Heart left ventricle (tissue), 16 donors: ENCODE measurements at regions not wholly inside any gene's neighbourhood (a gene's known extent, or its start where the extent isn't known, plus 50 kb on each side); places are given as distances from the start of the nearest gene placed in this dataset.

Experiments used
- ATAC-seq, 4 donors: fragments of 200-7000 bp; cut with Tn5 transposase; one replicate each; pipeline ENCODE4 v1.9.1; 2020 to 2022; ENCODE audit warnings: moderate library complexity in 4 of 4, mild to moderate bottlenecking in 3 of 4, moderate number of reproducible peaks in 1 of 4
- DNase-seq, 5 donors: peaks; one replicate each; pipeline ENCODE4 v3.0.0-alpha.2; 2020
- H3K27ac ChIP-seq, 12 donors: fragments of 200-600 bp; sonication (generic) in 4 of 12; one replicate each; pipeline versions ENCODE4 v1.5.0 to v1.8.0; 2016 to 2022; ENCODE audit warnings: mild to moderate bottlenecking in 2 of 12
- H3K27me3 ChIP-seq, 9 donors: fragments of 200-600 bp; sonication (generic) in 2 of 9; one replicate each; pipeline versions ENCODE4 v1.5.1 to v1.8.0; 2016 to 2022; ENCODE audit warnings: mild to moderate bottlenecking in 3 of 9
- H3K36me3 ChIP-seq, 9 donors: fragments of 200-600 bp; sonication (generic) in 2 of 9; one replicate each; pipeline versions ENCODE4 v1.5.0 to v1.8.0; 2018 to 2022; ENCODE audit warnings: mild to moderate bottlenecking in 2 of 9
- H3K4me1 ChIP-seq, 12 donors: fragments of 200-600 bp; sonication (generic) in 4 of 12; one replicate each; pipeline versions ENCODE4 v1.5.0 to v1.8.0; 2016 to 2022; ENCODE audit warnings: mild to moderate bottlenecking in 3 of 12
- H3K4me3 ChIP-seq, 12 donors: fragments of 200-600 bp; sonication (generic) in 4 of 12; one replicate each; pipeline versions ENCODE4 v1.5.0 to v1.8.0; 2017 to 2022; ENCODE audit warnings: mild to moderate bottlenecking in 9 of 12, moderate library complexity in 4 of 12
- H3K9me3 ChIP-seq, 12 donors: fragments of 200-600 bp; sonication (generic) in 4 of 12; one replicate each; pipeline versions ENCODE4 v1.5.0 to v1.8.0; 2016 to 2022; ENCODE audit warnings: mild to moderate bottlenecking in 1 of 12
- POLR2A ChIP-seq, 2 donors: fragments of 450-650 bp; IDR thresholded peaks; one replicate each; pipeline ENCODE4 v1.6.1; 2017; ENCODE audit warnings: antibody characterized with exemption in 2 of 2, mild to moderate bottlenecking in 2 of 2, moderate library complexity in 2 of 2
- WGBS, 4 donors: extraction: QIAGEN DNeasy Blood & Tissue Kit in 2 of 4; methylation state at CpG; one replicate each; pipeline versions ENCODE4 v1.1.5 to v1.1.7; 2013 to 2018; 5-methylcytosine and 5-hydroxymethylcytosine counted together
- intact Hi-C, 10 donors: fragments of 100-400 bp; cut with DNase I; formaldehyde crosslinking; loops; one replicate each; pipeline versions ENCODE4 v1.11.1 to v1.14.2; 2022
- TF ChIP-seq, protein P1 (sequence below), 12 donors: fragments of 200-600 bp; sonication (generic) in 4 of 12; IDR thresholded peaks; one replicate each; pipeline versions ENCODE4 v1.5.0 to v1.8.0; 2018 to 2022; ENCODE audit warnings: antibody characterized with exemption in 12 of 12, mild to moderate bottlenecking in 5 of 12
- donor health status: ischemic (EF 13 %, LVEDD 7.1; RV severe dilation, severe dysfunction).
- donor health status: healthy with polysubstance abuse.
- donor health status: DM: no; HTN: yes; CAD: no.
- donor health status: DM: no; HTN: no; CAD: no.
- donor health status: ischemic (EF 25% LVEDD 6.9; RV normal size, moderate dysfunction).
- donor health status: ischemic (EF 25% LVEDD 5.7; RV mildly dilated, moderate dysfunction).
- donor health status: healthy.
- donor health status: DM: yes; HTN: yes; CAD: no.
- donor health status: ischemic (EF 35%, LVEDD 5.7; RV mildly dilated, moderate dysfunction).
- donor health status: nonischemic (EF 11% LVEDD 7.7; RV severe dilation, severe dysfunction).
- donor health status: DM: yes; HTN: yes; CAD: no.
- donor health status: PGD.
- donor health status: ischemic (EF 29% LVEDD 5.4; RV normal size, mild dysfunction).
- donor health status: nonischemic (EF 23%, LVEDD 6.1; RV moderate dilation, normal function).

DNA sequence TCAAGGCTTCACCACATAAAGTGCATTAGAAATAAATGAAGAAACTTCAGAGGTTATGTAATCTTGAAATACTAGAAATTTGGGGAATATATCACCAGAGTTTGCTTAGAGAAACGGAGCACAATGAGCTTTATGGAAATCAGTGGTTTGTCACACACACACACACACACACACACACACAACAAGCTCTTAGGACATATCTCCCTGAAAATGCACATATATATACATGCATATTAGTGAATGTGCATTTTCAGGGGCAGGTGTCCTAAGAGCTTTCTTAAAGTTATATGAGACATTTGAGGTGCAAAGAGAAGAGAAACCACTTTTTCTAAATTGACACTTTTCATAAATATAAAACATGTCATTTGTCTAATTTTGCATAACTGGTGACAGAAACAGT lies 93.7 kb upstream of the CARD18 start:
- Histone ChIP-seq H3K36me3 (no peaks in the 10 kb centered on the region), H3K27ac (no peak overlapping the region), H3K27me3 (no peaks in the 10 kb centered on the region), H3K4me3 (no peak overlapping the region), H3K9me3 (no peaks in the 10 kb centered on the region), H3K4me1 (peaks cover 0 to 4% (median 0%) of the 10 kb centered on the region in 12 donors)
- intact Hi-C loops, result no loop called here
- no peak for DNase-seq
- WGBS, 4 donors, result 73 to 96% (median 85%) methylated on average over 1 of the region's 1 CpG
- ATAC-seq, result no peak
- TF ChIP-seq, protein P1, sequence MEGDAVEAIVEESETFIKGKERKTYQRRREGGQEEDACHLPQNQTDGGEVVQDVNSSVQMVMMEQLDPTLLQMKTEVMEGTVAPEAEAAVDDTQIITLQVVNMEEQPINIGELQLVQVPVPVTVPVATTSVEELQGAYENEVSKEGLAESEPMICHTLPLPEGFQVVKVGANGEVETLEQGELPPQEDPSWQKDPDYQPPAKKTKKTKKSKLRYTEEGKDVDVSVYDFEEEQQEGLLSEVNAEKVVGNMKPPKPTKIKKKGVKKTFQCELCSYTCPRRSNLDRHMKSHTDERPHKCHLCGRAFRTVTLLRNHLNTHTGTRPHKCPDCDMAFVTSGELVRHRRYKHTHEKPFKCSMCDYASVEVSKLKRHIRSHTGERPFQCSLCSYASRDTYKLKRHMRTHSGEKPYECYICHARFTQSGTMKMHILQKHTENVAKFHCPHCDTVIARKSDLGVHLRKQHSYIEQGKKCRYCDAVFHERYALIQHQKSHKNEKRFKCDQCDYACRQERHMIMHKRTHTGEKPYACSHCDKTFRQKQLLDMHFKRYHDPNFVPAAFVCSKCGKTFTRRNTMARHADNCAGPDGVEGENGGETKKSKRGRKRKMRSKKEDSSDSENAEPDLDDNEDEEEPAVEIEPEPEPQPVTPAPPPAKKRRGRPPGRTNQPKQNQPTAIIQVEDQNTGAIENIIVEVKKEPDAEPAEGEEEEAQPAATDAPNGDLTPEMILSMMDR (IDR thresholded peaks at IDR 0.05), result no peak
- TF ChIP-seq POLR2A (IDR thresholded peaks at IDR 0.05), result no peak

DNA sequence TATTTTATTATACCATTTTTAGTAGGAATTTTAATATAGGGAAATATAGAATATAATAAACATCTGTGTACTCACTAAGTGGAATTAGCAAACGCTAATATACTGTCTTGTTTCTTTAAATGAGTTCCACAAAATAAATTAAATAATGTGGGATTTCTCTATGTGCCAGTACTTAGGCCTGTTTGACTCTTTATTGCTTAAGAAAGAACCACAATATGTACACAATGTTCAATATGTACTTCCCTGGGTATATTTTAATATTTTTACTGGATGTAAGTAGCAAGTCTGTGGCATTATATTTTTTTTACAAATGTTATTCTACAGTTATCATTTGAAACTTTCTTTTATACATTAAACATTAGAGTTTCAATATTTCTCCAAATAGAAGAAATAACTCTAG lies 92.5 kb upstream of the CARD18 start:
- H3K36me3 ChIP-seq, result no peaks in the 10 kb centered on the region
- H3K27me3 ChIP-seq, result no peaks in the 10 kb centered on the region
- DNase-seq (no peak), ATAC-seq (no peak)
- H3K4me1 ChIP-seq, result peaks cover 0 to 4% (median 0%) of the 10 kb centered on the region in 12 donors
- no peaks in the 10 kb centered on the region for H3K9me3 ChIP-seq
- no peak for TF ChIP-seq POLR2A (IDR thresholded peaks at IDR 0.05)
- TF ChIP-seq, protein P1 (IDR thresholded peaks at IDR 0.05), result no peak
- H3K27ac ChIP-seq, result no peak overlapping the region
- intact Hi-C loops, result no loop called here
- WGBS, 4 donors, result 84 to 99% (median 90%) methylated on average over 1 of the region's 1 CpG
- no peak overlapping the region for H3K4me3 ChIP-seq

DNA sequence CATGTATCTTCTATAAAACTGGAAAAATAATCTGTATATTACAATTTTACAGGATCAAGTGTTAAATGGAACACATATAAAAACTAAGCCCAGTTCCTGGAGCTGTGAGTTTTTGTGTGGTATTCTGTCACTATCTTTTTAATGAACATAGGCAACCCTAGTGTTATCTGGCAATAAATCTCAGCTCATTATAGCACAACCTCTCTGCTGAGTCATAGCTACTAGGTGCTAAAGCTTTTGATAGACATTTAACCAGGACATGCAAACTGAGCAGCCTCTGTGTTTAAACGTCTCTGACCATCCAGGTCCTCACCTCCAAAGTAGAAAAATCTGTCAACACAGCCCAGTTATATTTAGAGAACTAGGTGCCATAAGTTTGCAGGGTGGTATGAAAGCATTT lies 91.0 kb upstream of the CARD18 start:
- H3K36me3 ChIP-seq, result no peaks in the 10 kb centered on the region
- no peaks in the 10 kb centered on the region for H3K9me3 ChIP-seq
- TF ChIP-seq POLR2A (IDR thresholded peaks at IDR 0.05), result no peak
- TF ChIP-seq, protein P1 (IDR thresholded peaks at IDR 0.05), result no peak
- H3K4me3 ChIP-seq, result no peak overlapping the region
- no peaks in the 10 kb centered on the region for H3K27me3 ChIP-seq
- H3K27ac ChIP-seq, result no peak overlapping the region
- H3K4me1 ChIP-seq, result peaks cover 0 to 5% (median 0%) of the 10 kb centered on the region in 12 donors
- whole genome bisulfite sequencing, 4 donors, result 33 to 59% (median 50%) methylated on average over 1 of the region's 1 CpG
- intact Hi-C loops, result no loop called here
- no peak for DNase-seq
- no peak for ATAC-seq

DNA sequence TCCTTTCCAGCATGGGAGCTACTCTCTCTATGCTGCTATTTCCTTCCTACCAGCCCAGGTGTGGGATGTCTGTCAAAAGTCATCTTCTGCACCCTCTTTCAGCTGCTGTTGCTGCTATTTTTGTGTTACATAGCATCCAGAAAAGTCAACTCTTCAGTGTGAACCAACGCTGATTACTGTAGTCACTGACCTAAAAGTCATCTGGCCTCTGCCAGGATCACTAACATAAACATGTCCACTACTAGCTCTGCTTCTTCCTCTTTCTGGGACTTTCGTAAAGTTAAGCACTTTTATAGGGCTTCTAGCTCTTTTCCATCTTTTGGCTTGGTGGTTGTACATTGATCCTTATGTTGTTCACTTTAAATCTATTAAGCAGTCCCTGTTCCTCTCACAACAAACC lies 90.2 kb upstream of the CARD18 start:
- Histone ChIP-seq H3K4me3 (no peak overlapping the region), H3K9me3 (no peaks in the 10 kb centered on the region), H3K4me1 (peaks cover 0 to 5% (median 0%) of the 10 kb centered on the region in 12 donors), H3K27me3 (no peaks in the 10 kb centered on the region), H3K36me3 (no peaks in the 10 kb centered on the region), H3K27ac (no peak overlapping the region)
- peak in 1 of 4 donors; percentile 39 for ATAC-seq
- TF ChIP-seq, protein P1 (IDR thresholded peaks at IDR 0.05), result no peak
- no peak for TF ChIP-seq POLR2A (IDR thresholded peaks at IDR 0.05)
- intact Hi-C loops, result no loop called here
- 58 to 69% (median 64%) methylated on average over 2 of the region's 2 CpGs for WGBS, 4 donors
- no peak for DNase-seq
